GM12878 (cell line): ENCODE measurements at regions not wholly inside any gene's neighbourhood (a gene's known extent, or its start where the extent isn't known, plus 50 kb on each side); places are given as distances from the start of the nearest gene placed in this dataset.
A peak's percentile ranks its signal among the peaks of the same experiment; 100 is the strongest.

Experiments
- BCL11A ChIP-seq: IDR thresholded peaks from 2 replicates; pipeline ENCODE4 v1.6.1; 2011; ENCODE audit warnings: low read depth, low read length
- BRCA1 ChIP-seq: IDR thresholded peaks from 2 replicates; pipeline ENCODE4 v1.6.1; 2011; ENCODE audit warnings: low read depth, low read length, improper control_type of control experiment
- CREB1 ChIP-seq: IDR thresholded peaks from 2 replicates; pipeline ENCODE4 v1.6.1; 2012; ENCODE audit warnings: low read depth, mild to moderate bottlenecking, inconsistent platforms
- CUX1 ChIP-seq: IDR thresholded peaks from 2 replicates; pipeline ENCODE4 v1.6.1; 2012; ENCODE audit warnings: improper control_type of control experiment, low read depth, low read length; ENCODE audit not compliant: insufficient replicate concordance
- ELK1 ChIP-seq: IDR thresholded peaks from 2 replicates; pipeline ENCODE4 v1.6.1; 2012; ENCODE audit warnings: low read depth, low read length, improper control_type of control experiment
- MAX ChIP-seq: IDR thresholded peaks from 2 replicates; pipeline ENCODE4 v1.6.1; 2012; ENCODE audit warnings: low read depth, low read length, improper control_type of control experiment
- MXI1 ChIP-seq: fragments of 150-350 bp; IDR thresholded peaks from 2 replicates; pipeline ENCODE4 v1.6.1; 2011; ENCODE audit warnings: low read depth, mild to moderate bottlenecking, inconsistent platforms, low read length, improper control_type of control experiment
- NR2F1 ChIP-seq: fragments of 450-650 bp; conservative IDR thresholded peaks from 2 replicates; pipeline ENCODE4 v1.6.1; 2017; ENCODE audit warnings: mild to moderate bottlenecking
- RBBP5 ChIP-seq: fragments of 200-600 bp; sonication (generic); conservative IDR thresholded peaks from 2 replicates; pipeline ENCODE4 v1.6.1; 2016
- RCOR1 ChIP-seq: conservative IDR thresholded peaks from 2 replicates; pipeline ENCODE4 v1.6.1; 2012; ENCODE audit warnings: low read depth, low read length, improper control_type of control experiment
- RUNX3 ChIP-seq: IDR thresholded peaks from 2 replicates; pipeline ENCODE4 v1.6.1; 2012; ENCODE audit warnings: low read length, inconsistent platforms
- SPI1 ChIP-seq: IDR thresholded peaks from 2 replicates; pipeline ENCODE4 v1.6.1; 2011; ENCODE audit warnings: low read depth, mild to moderate bottlenecking, low read length, moderate library complexity, borderline replicate concordance; ENCODE audit not compliant: insufficient read depth
- USF1 ChIP-seq: IDR thresholded peaks from 2 replicates; pipeline ENCODE4 v1.6.1; 2011; ENCODE audit warnings: borderline replicate concordance, low read depth, mild to moderate bottlenecking, moderate library complexity, mixed read lengths, low read length; ENCODE audit not compliant: insufficient read depth; ENCODE audit errors: extremely low read length
- USF2 ChIP-seq: IDR thresholded peaks from 2 replicates; pipeline ENCODE4 v1.6.1; 2011; ENCODE audit warnings: low read depth, low read length, improper control_type of control experiment, borderline replicate concordance
- YBX1 ChIP-seq: fragments of 450-650 bp; IDR thresholded peaks from 2 replicates; pipeline ENCODE4 v1.6.1; 2016; ENCODE audit warnings: antibody characterized with exemption
- ZBTB40 ChIP-seq: fragments of 450-650 bp; IDR thresholded peaks from 2 replicates; pipeline ENCODE4 v1.6.1; 2016; ENCODE audit warnings: mild to moderate bottlenecking, moderate library complexity, borderline replicate concordance

GRCh38 chr2:102082571-102083392, 59.8 kb upstream of the IL1R1 start (continued):
- TF ChIP-seq MAX (no peak), USF1 (peak; percentile 49), RBBP5 (no peak), RUNX3 (peak; percentile 67), CREB1 (0 out of 2 replicates have a peak, but pooled peaks have one; percentile 9), BCL11A (peak; percentile 96), ZBTB40 (no peak), SPI1 (peak; percentile 53; the same call in 1 of the 2 replicates), ELK1 (no peak), CUX1 (peak; percentile 26), BRCA1 (no peak), YBX1 (no peak), NR2F1 (peak; percentile 68), RCOR1 (no peak), MXI1 (peak; percentile 42; the same call in 1 of the 2 replicates), USF2 (peak; percentile 41; the same call in 1 of the 2 replicates)
